ENCODE measurements at regions not wholly inside any gene's neighbourhood (a gene's known extent, or its start where the extent isn't known, plus 50 kb on each side); places are given as distances from the start of the nearest gene placed in this dataset.

GRCh38 chr10:50961297-50961696 is 75.9 kb upstream of the A1CF start:
- Histone ChIP-seq H3K9me2 (no peaks in the 10 kb centered on the region), H3K27me3 (ENCODE audit: insufficient read depth) (no peaks in the 10 kb centered on the region), H4K20me1 (ENCODE audit: insufficient read depth) (no peaks in the 10 kb centered on the region), H3K9me3 (no peaks in the 10 kb centered on the region), H3K9ac (no peak overlapping the region), H3F3A (replicated peaks; ENCODE audit: insufficient read depth) (no peaks in the 10 kb centered on the region), H3K4me1 (ENCODE audit: control insufficient read depth in 1 of 2, insufficient read depth in 2 of 2, low read depth in 1 of 2, low read length in 1 of 2) (no peaks in the 10 kb centered on the region), H3K27ac (ENCODE audit: low read depth in 2 of 2, low read length in 1 of 2) (no peak overlapping the region), H3K36me3 (replicated peaks in 1 of 2; ENCODE audit: control insufficient read depth in 1 of 2, insufficient read depth in 2 of 2, low read length in 1 of 2) (no peaks in the 10 kb centered on the region), H2AFZ (ENCODE audit: low read depth) (no peak overlapping the region), H3K79me2 (ENCODE audit: insufficient read depth) (no peaks in the 10 kb centered on the region), H3K4me3 (ENCODE audit: low read depth in 2 of 2, low read length in 1 of 2) (no peak overlapping the region), H3K4me2 (no peak overlapping the region)
- no peak for TF ChIP-seq CHD2 (IDR thresholded peaks at IDR 0.05; ENCODE audit: low read length, partially characterized antibody)
- TF ChIP-seq RFX5 (IDR thresholded peaks at IDR 0.05; ENCODE audit: low read length) = no peak
- TF ChIP-seq MEF2A (IDR thresholded peaks at IDR 0.05; ENCODE audit: borderline replicate concordance, low read depth) = no peak
- TF ChIP-seq EZH2phosphoT487 (IDR thresholded peaks at IDR 0.05; ENCODE audit: borderline replicate concordance, low read depth) = no peak
- TF ChIP-seq NRF1 (IDR thresholded peaks at IDR 0.05; ENCODE audit: low read depth, low read length) = no peak
- TF ChIP-seq RAD21 (IDR thresholded peaks at IDR 0.05; ENCODE audit: low read length) = no peak
- no peak for TF ChIP-seq GATA2 (CRISPR knock-in tag; IDR thresholded peaks at IDR 0.05)
- no peak for TF ChIP-seq EP300 (IDR thresholded peaks at IDR 0.05; ENCODE audit: borderline replicate concordance in 1 of 2, low read depth in 1 of 2, low read length in 1 of 2)
- no peak for TF ChIP-seq ZBTB33 (IDR thresholded peaks at IDR 0.05; ENCODE audit: borderline replicate concordance, low read depth)
- no peak for TF ChIP-seq JUND (IDR thresholded peaks at IDR 0.05)
- TF ChIP-seq REST (IDR thresholded peaks at IDR 0.05; ENCODE audit: low read depth, low read length) = no peak
- no peak for TF ChIP-seq RXRA (IDR thresholded peaks at IDR 0.05; ENCODE audit: borderline replicate concordance, low read depth)
- no peak for DNase-seq
- CTCF ChIA-PET = interaction anchor here (1.1 kb wide), 1 partner anchor 21 kb away, joined by 3 read pairs; no protein-coding TSS in a partner anchor
- POLR2A ChIA-PET = no interaction called here

GRCh38 chr10:50963063-50963462 is 77.6 kb upstream of the A1CF start:
- Histone ChIP-seq H3K9ac (no peak overlapping the region), H2AFZ (ENCODE audit: low read depth) (no peak overlapping the region), H3K36me3 (replicated peaks in 1 of 2; ENCODE audit: control insufficient read depth in 1 of 2, insufficient read depth in 2 of 2, low read length in 1 of 2) (no peaks in the 10 kb centered on the region), H3K4me2 (no peak overlapping the region), H4K20me1 (ENCODE audit: insufficient read depth) (no peaks in the 10 kb centered on the region), H3K9me3 (no peaks in the 10 kb centered on the region), H3K4me1 (ENCODE audit: control insufficient read depth in 1 of 2, insufficient read depth in 2 of 2, low read depth in 1 of 2, low read length in 1 of 2) (no peaks in the 10 kb centered on the region), H3K27me3 (ENCODE audit: insufficient read depth) (no peaks in the 10 kb centered on the region), H3K79me2 (ENCODE audit: insufficient read depth) (no peaks in the 10 kb centered on the region), H3K4me3 (ENCODE audit: low read depth in 2 of 2, low read length in 1 of 2) (no peak overlapping the region), H3F3A (replicated peaks; ENCODE audit: insufficient read depth) (no peaks in the 10 kb centered on the region), H3K27ac (ENCODE audit: low read depth in 2 of 2, low read length in 1 of 2) (no peak overlapping the region), H3K9me2 (no peaks in the 10 kb centered on the region)
- 54% methylated on average over 1 of the region's 1 CpG for WGBS (ENCODE audit: low lambda C conversion rate)
- DNase-seq = no peak
- TF ChIP-seq CHD2 (IDR thresholded peaks at IDR 0.05; ENCODE audit: low read length, partially characterized antibody) (no peak), GABPA (IDR thresholded peaks at IDR 0.05; ENCODE audit: low read depth) (no peak), ZBTB33 (IDR thresholded peaks at IDR 0.05; ENCODE audit: borderline replicate concordance, low read depth) (no peak), GATA2 (CRISPR knock-in tag; IDR thresholded peaks at IDR 0.05) (no peak), FOXJ3 (CRISPR knock-in tag; IDR thresholded peaks at IDR 0.05) (no peak), CTCF (IDR thresholded peaks at IDR 0.05) (no peak)
- POLR2A ChIA-PET = no interaction called here
- CTCF ChIA-PET = interaction anchor here (0.8 kb wide), 1 partner anchor 14 kb away, joined by 3 read pairs; no protein-coding TSS in a partner anchor

Measured in SK-N-SH (cell line).